ENCODE measurements at regions not wholly inside any gene's neighbourhood (a gene's known extent, or its start where the extent isn't known, plus 50 kb on each side); places are given as distances from the start of the nearest gene placed in this dataset.

GRCh38 chr4:59314637-59315036, 1885.5 kb upstream of the ADGRL3 start:
- no peaks in the 10 kb centered on the region for H3K36me3 ChIP-seq (ENCODE audit: control insufficient read depth, insufficient read depth, low read length)
- no peaks in the 10 kb centered on the region for H3K27me3 ChIP-seq (ENCODE audit: control insufficient read depth, insufficient read depth, low read length)
- TF ChIP-seq, protein P1, sequence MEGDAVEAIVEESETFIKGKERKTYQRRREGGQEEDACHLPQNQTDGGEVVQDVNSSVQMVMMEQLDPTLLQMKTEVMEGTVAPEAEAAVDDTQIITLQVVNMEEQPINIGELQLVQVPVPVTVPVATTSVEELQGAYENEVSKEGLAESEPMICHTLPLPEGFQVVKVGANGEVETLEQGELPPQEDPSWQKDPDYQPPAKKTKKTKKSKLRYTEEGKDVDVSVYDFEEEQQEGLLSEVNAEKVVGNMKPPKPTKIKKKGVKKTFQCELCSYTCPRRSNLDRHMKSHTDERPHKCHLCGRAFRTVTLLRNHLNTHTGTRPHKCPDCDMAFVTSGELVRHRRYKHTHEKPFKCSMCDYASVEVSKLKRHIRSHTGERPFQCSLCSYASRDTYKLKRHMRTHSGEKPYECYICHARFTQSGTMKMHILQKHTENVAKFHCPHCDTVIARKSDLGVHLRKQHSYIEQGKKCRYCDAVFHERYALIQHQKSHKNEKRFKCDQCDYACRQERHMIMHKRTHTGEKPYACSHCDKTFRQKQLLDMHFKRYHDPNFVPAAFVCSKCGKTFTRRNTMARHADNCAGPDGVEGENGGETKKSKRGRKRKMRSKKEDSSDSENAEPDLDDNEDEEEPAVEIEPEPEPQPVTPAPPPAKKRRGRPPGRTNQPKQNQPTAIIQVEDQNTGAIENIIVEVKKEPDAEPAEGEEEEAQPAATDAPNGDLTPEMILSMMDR (IDR thresholded peaks at IDR 0.05; ENCODE audit: insufficient read depth, low read length, poor library complexity, severe bottlenecking) = no peak
- no peak for DNase-seq (ENCODE audit: low read depth)
- H3K4me3 ChIP-seq (ENCODE audit: low read depth, low read length) = no peak overlapping the region

- DNase-seq (ENCODE audit: low read depth) = no peak
- TF ChIP-seq, protein P1 (IDR thresholded peaks at IDR 0.05; ENCODE audit: insufficient read depth, low read length, poor library complexity, severe bottlenecking) = no peak
- Histone ChIP-seq H3K36me3 (ENCODE audit: control insufficient read depth, insufficient read depth, low read length) (no peaks in the 10 kb centered on the region), H3K27me3 (ENCODE audit: control insufficient read depth, insufficient read depth, low read length) (no peaks in the 10 kb centered on the region), H3K4me3 (ENCODE audit: low read depth, low read length) (no peak overlapping the region)
Observed at GRCh38 chr4:59339631-59340030, 1860.5 kb upstream of the ADGRL3 start.

- DNase-seq (ENCODE audit: low read depth) = no peak
- Histone ChIP-seq H3K36me3 (ENCODE audit: control insufficient read depth, insufficient read depth, low read length) (no peaks in the 10 kb centered on the region), H3K27me3 (ENCODE audit: control insufficient read depth, insufficient read depth, low read length) (no peaks in the 10 kb centered on the region), H3K4me3 (ENCODE audit: low read depth, low read length) (no peak overlapping the region)
- TF ChIP-seq, protein P1 (IDR thresholded peaks at IDR 0.05; ENCODE audit: insufficient read depth, low read length, poor library complexity, severe bottlenecking) = no peak
Observed at GRCh38 chr4:59341506-59341905, 1858.6 kb upstream of the ADGRL3 start.

GRCh38 chr4:59348949-59349348, 1851.2 kb upstream of the ADGRL3 start:
- H3K27me3 ChIP-seq (ENCODE audit: control insufficient read depth, insufficient read depth, low read length) = no peaks in the 10 kb centered on the region
- H3K36me3 ChIP-seq (ENCODE audit: control insufficient read depth, insufficient read depth, low read length) = no peaks in the 10 kb centered on the region
- TF ChIP-seq, protein P1 (IDR thresholded peaks at IDR 0.05; ENCODE audit: insufficient read depth, low read length, poor library complexity, severe bottlenecking) = no peak
- DNase-seq (ENCODE audit: low read depth) = no peak
- H3K4me3 ChIP-seq (ENCODE audit: low read depth, low read length) = no peak overlapping the region

- Histone ChIP-seq H3K36me3 (ENCODE audit: control insufficient read depth, insufficient read depth, low read length) (no peaks in the 10 kb centered on the region), H3K27me3 (ENCODE audit: control insufficient read depth, insufficient read depth, low read length) (no peaks in the 10 kb centered on the region), H3K4me3 (ENCODE audit: low read depth, low read length) (no peak overlapping the region)
- no peak for DNase-seq (ENCODE audit: low read depth)
- TF ChIP-seq, protein P1 (IDR thresholded peaks at IDR 0.05; ENCODE audit: insufficient read depth, low read length, poor library complexity, severe bottlenecking) = no peak
Observed at GRCh38 chr4:59369229-59369628, 1830.9 kb upstream of the ADGRL3 start.

- TF ChIP-seq, protein P1 (IDR thresholded peaks at IDR 0.05; ENCODE audit: insufficient read depth, low read length, poor library complexity, severe bottlenecking) = no peak
Observed at GRCh38 chr4:59374416-59374815, 1825.7 kb upstream of the ADGRL3 start.

More at GRCh38 chr4:59374416-59374815, 1825.7 kb upstream of the ADGRL3 start:
- Histone ChIP-seq H3K27me3 (ENCODE audit: control insufficient read depth, insufficient read depth, low read length) (no peaks in the 10 kb centered on the region), H3K36me3 (ENCODE audit: control insufficient read depth, insufficient read depth, low read length) (no peaks in the 10 kb centered on the region), H3K4me3 (ENCODE audit: low read depth, low read length) (no peak overlapping the region)
- no peak for DNase-seq (ENCODE audit: low read depth)

Data from kidney epithelial cell (primary cell).